Femur (tissue), 1 donor: ENCODE measurements at regions not wholly inside any gene's neighbourhood (a gene's known extent, or its start where the extent isn't known, plus 50 kb on each side); places are given as distances from the start of the nearest gene placed in this dataset.

ENCODE experiments used
- DNase-seq: peaks from one replicate; pipeline ENCODE4 v3.0.0-alpha.2; 2017

DNA sequence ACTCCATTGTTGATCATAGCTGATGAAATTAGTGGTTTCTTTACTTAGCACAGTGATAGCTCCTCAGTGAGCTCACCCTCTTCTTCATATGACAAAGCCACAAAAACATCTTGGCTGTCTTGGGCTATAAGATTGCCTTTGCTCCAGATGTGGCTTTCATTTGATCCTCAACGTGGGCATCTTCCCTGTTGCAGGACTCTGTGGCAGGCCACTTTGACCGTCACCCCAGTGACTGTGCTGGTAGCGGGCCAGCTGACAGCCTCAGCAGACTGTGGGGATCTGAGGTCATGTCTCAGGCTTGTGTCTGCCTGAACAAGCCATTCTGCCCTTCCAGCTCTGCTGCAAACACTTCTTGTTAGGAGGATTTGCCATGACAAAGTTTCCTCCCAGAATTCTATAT lies 422.2 kb downstream of the NR2F1-AS1 start:
- DNase-seq, result no peak

DNA sequence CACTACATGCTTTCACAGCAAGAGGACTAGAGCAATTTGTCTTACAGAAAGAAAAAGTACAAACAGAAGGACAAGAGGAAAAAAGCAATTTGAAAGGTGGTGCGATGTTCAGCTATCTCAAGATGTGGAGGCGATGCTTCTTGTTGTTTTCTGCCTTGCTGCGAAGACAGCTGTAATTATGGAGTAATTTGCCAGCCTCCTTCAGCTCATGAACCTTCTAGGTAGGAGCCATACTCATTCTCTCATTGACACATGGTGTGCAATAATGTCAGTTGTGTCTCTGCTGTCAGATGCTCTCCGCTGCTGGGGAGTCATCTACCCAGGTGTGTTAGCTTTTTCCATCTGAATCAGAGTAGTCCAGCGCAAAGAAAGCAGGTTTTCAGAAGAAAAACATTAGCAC lies 424.5 kb downstream of the NR2F1-AS1 start:
- DNase-seq, result no peak

- no peak for DNase-seq
Measured at GRCh38 chr5:93154535-93154934, 426.5 kb downstream of the NR2F1-AS1 start.

- DNase-seq, result no peak
Measured at GRCh38 chr5:93153461-93153860, 427.6 kb downstream of the NR2F1-AS1 start.

GRCh38 chr5:93151896-93152295 lies 429.1 kb downstream of the NR2F1-AS1 start:
- no peak for DNase-seq

GRCh38 chr5:93151121-93151520 lies 429.9 kb downstream of the NR2F1-AS1 start:
- DNase-seq, result no peak

DNA sequence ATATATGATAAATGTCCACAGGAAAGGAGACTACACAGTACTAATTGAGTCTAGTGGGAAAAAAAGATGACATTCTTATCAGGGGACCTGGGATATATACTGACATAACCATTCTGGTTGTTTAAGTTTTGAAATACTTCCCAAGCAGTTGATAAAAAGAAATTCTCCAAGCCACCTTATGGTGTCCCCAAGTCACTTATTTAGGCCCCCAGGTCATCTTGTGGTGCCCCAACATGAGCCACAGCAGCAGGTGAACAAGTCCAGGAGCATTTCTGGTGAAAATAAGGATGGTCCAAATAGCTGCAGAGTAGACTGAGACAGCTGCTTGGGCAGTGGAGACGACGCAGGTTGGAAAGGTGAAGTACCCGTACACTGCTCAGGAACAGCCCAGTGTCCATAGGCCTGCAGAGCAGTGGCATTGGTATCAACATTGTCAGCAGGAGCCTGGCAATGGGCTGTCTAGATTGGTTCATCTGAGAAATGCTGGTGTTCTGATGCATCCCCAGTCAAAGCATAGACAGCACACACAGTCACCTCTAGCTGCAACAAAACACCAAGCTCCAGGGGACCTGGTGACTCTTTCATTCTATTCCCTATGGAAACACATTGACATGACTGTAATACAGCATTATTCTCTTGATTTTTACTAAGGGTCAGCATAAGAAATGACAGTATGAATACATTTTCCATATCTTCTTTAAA lies 430.6 kb downstream of the NR2F1-AS1 start:
- DNase-seq, result no peak

GRCh38 chr5:93145767-93146166 lies 435.3 kb downstream of the NR2F1-AS1 start:
- DNase-seq, result no peak

- DNase-seq, result no peak
Measured at GRCh38 chr5:93145019-93145418, 436.0 kb downstream of the NR2F1-AS1 start.

GRCh38 chr5:93141969-93142368 lies 439.1 kb downstream of the NR2F1-AS1 start:
- no peak for DNase-seq

DNA sequence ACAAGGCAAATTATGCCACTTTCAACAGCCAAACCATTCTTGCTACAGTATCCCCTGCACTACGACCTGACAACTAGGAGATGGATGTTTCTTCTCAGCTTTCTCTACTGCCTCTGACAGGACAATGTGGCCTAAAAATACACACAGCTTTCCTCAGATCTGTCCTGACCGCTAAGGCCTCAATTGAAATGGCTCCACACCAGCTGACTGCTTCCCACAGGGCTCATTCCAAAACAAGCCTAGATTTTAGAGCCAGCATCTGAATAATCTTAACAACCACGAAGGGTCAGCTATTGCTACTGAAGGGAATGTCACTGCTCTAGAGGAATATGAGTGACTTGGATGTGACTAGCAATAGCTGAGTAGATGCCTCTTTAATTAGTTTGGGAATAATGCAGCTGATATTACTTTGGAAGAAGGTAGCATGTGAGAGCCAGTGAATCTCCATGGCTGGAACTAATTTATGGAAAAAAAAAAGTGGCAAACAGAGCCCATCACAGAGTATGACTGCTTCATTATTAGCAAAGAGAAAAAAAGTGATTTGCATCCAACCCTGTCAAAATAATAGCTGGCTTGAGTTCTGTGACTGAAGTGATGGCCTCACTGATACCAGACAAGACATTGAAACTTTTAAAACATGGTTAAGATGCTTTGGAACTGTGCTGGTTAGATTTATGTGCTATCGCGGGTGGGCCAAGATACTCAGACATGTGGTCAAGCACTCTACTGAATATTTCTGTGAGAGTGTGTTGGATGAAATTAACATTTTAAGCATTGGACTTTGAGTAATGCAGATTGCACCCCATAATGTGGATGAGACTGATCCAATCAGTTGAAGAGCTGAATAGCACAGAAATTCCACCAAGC lies 450.2 kb downstream of the NR2F1-AS1 start:
- peak; percentile 74 for DNase-seq

GRCh38 chr5:93126634-93127033 lies 454.4 kb downstream of the NR2F1-AS1 start:
- DNase-seq, result no peak

- no peak for DNase-seq
Measured at GRCh38 chr5:93123127-93123526, 457.9 kb downstream of the NR2F1-AS1 start.

- DNase-seq, result no peak
Measured at GRCh38 chr5:93122446-93122845, 458.6 kb downstream of the NR2F1-AS1 start.

- no peak for DNase-seq
Measured at GRCh38 chr5:93120771-93121170, 460.2 kb downstream of the NR2F1-AS1 start.

DNA sequence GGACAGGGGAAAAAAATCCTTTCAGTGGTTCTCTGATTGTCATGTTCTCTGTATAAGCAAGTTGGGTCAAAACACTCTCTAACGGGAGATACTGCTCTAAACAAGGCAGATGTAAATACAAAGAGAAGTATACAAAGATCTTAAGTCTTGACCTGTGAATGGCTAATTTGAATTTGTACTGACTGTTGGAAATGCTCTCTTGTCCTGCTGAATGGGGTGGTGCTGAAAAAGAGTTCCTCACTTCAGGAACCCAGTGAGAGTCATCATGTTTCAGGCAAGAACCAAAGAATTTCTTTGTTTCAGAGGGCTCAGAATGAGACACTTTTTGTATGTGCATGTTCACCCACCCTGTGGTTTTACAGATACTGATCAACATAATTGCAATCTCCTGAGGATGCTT lies 461.0 kb downstream of the NR2F1-AS1 start:
- DNase-seq, result no peak

DNA sequence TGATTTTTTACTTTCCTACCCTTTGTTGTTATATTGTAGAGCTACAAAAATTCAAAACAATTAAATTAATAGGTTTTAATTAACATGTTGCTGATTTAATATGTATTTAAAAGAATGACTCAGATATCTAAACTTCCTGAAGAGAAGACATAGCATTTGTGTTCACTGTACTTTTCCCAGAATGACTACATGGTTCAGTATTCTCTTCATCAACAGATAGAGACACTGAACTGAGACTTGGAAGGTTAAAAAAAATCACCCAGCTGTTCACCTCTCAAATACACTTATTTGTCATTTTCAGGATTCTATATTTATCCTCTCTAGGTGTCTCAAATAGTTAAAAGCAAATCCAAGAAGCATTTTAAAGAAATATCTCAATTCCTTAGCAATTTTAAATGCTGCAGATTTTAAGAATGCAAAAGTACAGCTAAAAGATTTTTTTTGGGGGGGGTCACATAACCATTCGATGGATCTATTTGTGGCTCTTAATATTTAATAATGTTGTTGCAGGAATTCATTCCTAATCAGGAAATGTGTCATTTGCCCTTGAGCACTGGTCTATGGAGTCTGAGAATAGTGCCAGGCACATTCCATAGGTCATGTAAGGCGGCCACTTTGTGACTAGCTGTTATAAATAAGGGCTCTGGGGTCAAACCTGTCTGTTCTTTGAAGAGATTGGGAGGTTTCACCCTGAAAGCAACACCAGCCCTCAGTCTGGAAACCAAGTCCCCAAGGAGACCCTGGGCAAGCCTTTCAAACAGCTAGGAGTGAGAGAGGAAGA lies 463.1 kb downstream of the NR2F1-AS1 start:
- DNase-seq, result no peak

- no peak for DNase-seq
Measured at GRCh38 chr5:93107805-93108520, 473.1 kb downstream of the NR2F1-AS1 start.

DNA sequence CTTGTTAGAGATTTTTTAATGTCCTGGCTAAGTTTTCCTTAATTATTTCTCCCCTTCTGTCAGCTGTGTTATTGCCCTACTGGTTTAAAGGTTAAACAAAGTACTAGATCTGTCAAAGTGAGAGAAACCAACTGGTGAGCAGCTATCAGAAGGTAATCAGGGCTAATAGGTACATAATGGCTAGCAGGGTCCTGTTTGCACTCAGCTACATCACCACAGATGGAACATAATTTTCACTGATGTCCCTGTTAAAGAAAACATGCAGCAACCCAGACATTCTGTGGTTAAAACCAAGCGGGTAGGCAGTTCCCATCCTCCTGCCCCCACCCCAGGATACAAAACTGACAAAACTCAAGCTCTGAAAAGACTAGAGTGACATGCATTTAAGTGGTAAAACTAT lies 473.9 kb downstream of the NR2F1-AS1 start:
- no peak for DNase-seq

- DNase-seq, result no peak
Measured at GRCh38 chr5:93101661-93102060, 479.4 kb downstream of the NR2F1-AS1 start.

GRCh38 chr5:93100976-93101375 lies 480.0 kb downstream of the NR2F1-AS1 start:
- DNase-seq, result no peak

DNA sequence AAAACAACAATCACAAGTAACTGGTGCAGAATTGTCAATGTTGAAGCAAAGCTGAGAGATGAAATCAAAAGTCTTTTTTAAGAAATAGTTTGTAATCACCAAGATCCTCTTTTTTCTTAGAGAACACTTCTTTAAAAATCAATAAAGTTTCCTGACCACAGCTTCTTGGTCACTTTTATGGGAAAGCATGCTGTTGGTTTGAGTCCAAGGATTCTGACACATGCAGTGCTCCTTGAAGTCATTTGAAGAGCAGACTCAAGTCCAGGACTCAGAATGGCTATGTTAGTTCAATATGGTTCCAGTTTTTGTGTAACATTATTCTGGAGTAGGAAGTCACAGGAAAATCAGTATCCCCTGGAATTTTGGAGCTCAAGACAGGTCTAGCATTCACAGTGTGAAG lies 480.6 kb downstream of the NR2F1-AS1 start:
- DNase-seq, result no peak

GRCh38 chr5:93099902-93100347 lies 481.1 kb downstream of the NR2F1-AS1 start:
- DNase-seq, result no peak
